H4 (cell line): ENCODE measurements at regions not wholly inside any gene's neighbourhood (a gene's known extent, or its start where the extent isn't known, plus 50 kb on each side); places are given as distances from the start of the nearest gene placed in this dataset.
"Not testable (repeated sequence)": the region's sequence is repeated elsewhere in the genome, so short reads cannot be mapped to it uniquely, and the experiment has no call there.

Experiments used
- DNase-seq: peaks from one replicate; pipeline ENCODE4 v3.0.0-alpha.2; 2015; ENCODE audit warnings: low spot score

- no peak for DNase-seq
Observed at GRCh38 chr19:29054886-29055675, 157.9 kb downstream of the UQCRFS1 start.

GRCh38 chr19:29048873-29049272 is 164.1 kb downstream of the UQCRFS1 start:
- DNase-seq = no peak

GRCh38 chr19:29045679-29046254 is 167.2 kb downstream of the UQCRFS1 start:
- DNase-seq = no peak

GRCh38 chr19:29044037-29044436 is 168.9 kb downstream of the UQCRFS1 start:
- no peak for DNase-seq

GRCh38 chr19:29042450-29042849 is 170.5 kb downstream of the UQCRFS1 start:
- no peak for DNase-seq

GRCh38 chr19:29040951-29041350 is 172.0 kb downstream of the UQCRFS1 start:
- DNase-seq = no peak

GRCh38 chr19:29040292-29040691 is 172.7 kb downstream of the UQCRFS1 start:
- no peak for DNase-seq

GRCh38 chr19:29039036-29039435 is 173.9 kb downstream of the UQCRFS1 start:
- not testable (repeated sequence) for DNase-seq

GRCh38 chr19:29031216-29031615 is 181.7 kb downstream of the UQCRFS1 start:
- DNase-seq = no peak

- DNase-seq = no peak
Observed at GRCh38 chr19:29029268-29029958, 183.5 kb downstream of the UQCRFS1 start.

- no peak for DNase-seq
Observed at GRCh38 chr19:29022599-29022998, 190.4 kb downstream of the UQCRFS1 start.

GRCh38 chr19:29022165-29022564 is 190.8 kb downstream of the UQCRFS1 start:
- DNase-seq = no peak

GRCh38 chr19:29021232-29021916 is 191.6 kb downstream of the UQCRFS1 start:
- DNase-seq = no peak

- DNase-seq = no peak
Observed at GRCh38 chr19:29019403-29019802, 193.5 kb downstream of the UQCRFS1 start.

GRCh38 chr19:29018542-29018941 is 194.4 kb downstream of the UQCRFS1 start:
- no peak for DNase-seq

GRCh38 chr19:29017788-29018187 is 195.2 kb downstream of the UQCRFS1 start:
- no peak for DNase-seq

- DNase-seq = no peak
Observed at GRCh38 chr19:29016926-29017760, 195.8 kb downstream of the UQCRFS1 start.

GRCh38 chr19:29016353-29016752 is 196.6 kb downstream of the UQCRFS1 start:
- no peak for DNase-seq

GRCh38 chr19:29015569-29015968 is 197.4 kb downstream of the UQCRFS1 start:
- DNase-seq = no peak

GRCh38 chr19:29014857-29015436 is 198.0 kb downstream of the UQCRFS1 start:
- no peak for DNase-seq

GRCh38 chr19:29013988-29014387 is 199.0 kb downstream of the UQCRFS1 start:
- DNase-seq = no peak
